ENCODE measurements at regions not wholly inside any gene's neighbourhood (a gene's known extent, or its start where the extent isn't known, plus 50 kb on each side); places are given as distances from the start of the nearest gene placed in this dataset.

GRCh38 chr11:122345586-122345985 is 229.6 kb upstream of the BLID start:
- ChIA-PET CTCF (ENCODE audit: partially characterized antibody) (no interaction called here), POLR2A (ENCODE audit: partially characterized antibody) (no interaction called here)
- Histone ChIP-seq H3K4me3 (ENCODE audit: low read length in 2 of 2) (no peak overlapping the region), H3K27me3 (ENCODE audit: insufficient read depth, low read length) (no peaks in the 10 kb centered on the region), H3K27ac (ENCODE audit: low read depth, low read length) (no peak overlapping the region), H3K4me1 (ENCODE audit: insufficient read depth, low read length) (no peaks in the 10 kb centered on the region), H3K9me3 (ENCODE audit: control insufficient read depth in 1 of 2, low read length in 2 of 2) (no peaks in the 10 kb centered on the region), H3K36me3 (ENCODE audit: insufficient read depth, low read length) (no peaks in the 10 kb centered on the region)
- Mint-ChIP-seq H3K27ac (no peak overlapping the region), H3K36me3 (no peaks in the 10 kb centered on the region), H3K4me3 (no peak overlapping the region), H3K27me3 (peaks cover 0 to 3% of the 10 kb centered on the region in 2 donors), H3K9me3 (peaks cover 0 to 14% (median 0%) of the 10 kb centered on the region in 8 donors), H3K4me1 (no peaks in the 10 kb centered on the region)
- intact Hi-C loops (cut with micrococcal nuclease), result no loop called here
- DNase-seq, result no peak

GRCh38 chr11:122344215-122344614 is 228.2 kb upstream of the BLID start:
- Histone ChIP-seq H3K36me3 (ENCODE audit: insufficient read depth, low read length) (no peaks in the 10 kb centered on the region), H3K27me3 (ENCODE audit: insufficient read depth, low read length) (no peaks in the 10 kb centered on the region), H3K4me3 (ENCODE audit: low read length in 2 of 2) (no peak overlapping the region), H3K9me3 (ENCODE audit: control insufficient read depth in 1 of 2, low read length in 2 of 2) (no peaks in the 10 kb centered on the region), H3K4me1 (ENCODE audit: insufficient read depth, low read length) (no peaks in the 10 kb centered on the region), H3K27ac (ENCODE audit: low read depth, low read length) (no peak overlapping the region)
- ChIA-PET POLR2A (ENCODE audit: partially characterized antibody) (no interaction called here), CTCF (ENCODE audit: partially characterized antibody) (no interaction called here)
- Mint-ChIP-seq H3K27ac (no peak overlapping the region), H3K36me3 (no peaks in the 10 kb centered on the region), H3K27me3 (peaks cover 0 to 3% of the 10 kb centered on the region in 2 donors), H3K4me3 (no peak overlapping the region), H3K9me3 (peaks cover 0 to 5% (median 1%) of the 10 kb centered on the region in 8 donors), H3K4me1 (no peaks in the 10 kb centered on the region)
- intact Hi-C loops (cut with micrococcal nuclease), result no loop called here
- DNase-seq, result no peak

- Mint-ChIP-seq H3K27me3 (peaks cover 0 to 3% of the 10 kb centered on the region in 2 donors), H3K9me3 (peaks cover 0 to 5% (median 1%) of the 10 kb centered on the region in 8 donors), H3K36me3 (no peaks in the 10 kb centered on the region), H3K4me3 (no peak overlapping the region), H3K4me1 (no peaks in the 10 kb centered on the region), H3K27ac (no peak overlapping the region)
- ChIA-PET CTCF (ENCODE audit: partially characterized antibody) (no interaction called here), POLR2A (ENCODE audit: partially characterized antibody) (no interaction called here)
- H3K4me3 ChIP-seq (ENCODE audit: low read length in 2 of 2), result no peak overlapping the region
- no peak for DNase-seq
- no peaks in the 10 kb centered on the region for H3K9me3 ChIP-seq (ENCODE audit: control insufficient read depth in 1 of 2, low read length in 2 of 2)
- no peaks in the 10 kb centered on the region for H3K36me3 ChIP-seq (ENCODE audit: insufficient read depth, low read length)
- no peak overlapping the region for H3K27ac ChIP-seq (ENCODE audit: low read depth, low read length)
- no peaks in the 10 kb centered on the region for H3K4me1 ChIP-seq (ENCODE audit: insufficient read depth, low read length)
- intact Hi-C loops (cut with micrococcal nuclease), result no loop called here
- no peaks in the 10 kb centered on the region for H3K27me3 ChIP-seq (ENCODE audit: insufficient read depth, low read length)
These were observed 227.2 kb upstream of the BLID start for GRCh38 chr11:122343210-122343609.

GRCh38 chr11:122342089-122342744 is 226.2 kb upstream of the BLID start:
- H3K4me1 Mint-ChIP-seq, result no peaks in the 10 kb centered on the region
- no peaks in the 10 kb centered on the region for H3K36me3 Mint-ChIP-seq
- no peaks in the 10 kb centered on the region for H3K9me3 ChIP-seq (ENCODE audit: control insufficient read depth in 1 of 2, low read length in 2 of 2)
- peaks cover 0 to 3% of the 10 kb centered on the region in 2 donors for H3K27me3 Mint-ChIP-seq
- H3K4me1 ChIP-seq (ENCODE audit: insufficient read depth, low read length), result no peaks in the 10 kb centered on the region
- no peaks in the 10 kb centered on the region for H3K27me3 ChIP-seq (ENCODE audit: insufficient read depth, low read length)
- CTCF ChIA-PET (ENCODE audit: partially characterized antibody), result no interaction called here
- POLR2A ChIA-PET (ENCODE audit: partially characterized antibody), result no interaction called here
- no peak for DNase-seq
- H3K27ac Mint-ChIP-seq, result no peak overlapping the region
- no peak overlapping the region for H3K4me3 ChIP-seq (ENCODE audit: low read length in 2 of 2)
- H3K27ac ChIP-seq (ENCODE audit: low read depth, low read length), result no peak overlapping the region
- no peaks in the 10 kb centered on the region for H3K36me3 ChIP-seq (ENCODE audit: insufficient read depth, low read length)
- H3K9me3 Mint-ChIP-seq, result peaks cover 0 to 5% (median 1%) of the 10 kb centered on the region in 8 donors
- intact Hi-C loops (cut with micrococcal nuclease), result no loop called here
- no peak overlapping the region for H3K4me3 Mint-ChIP-seq

GRCh38 chr11:122341477-122341876 is 225.5 kb upstream of the BLID start:
- no peaks in the 10 kb centered on the region for H3K9me3 ChIP-seq (ENCODE audit: control insufficient read depth in 1 of 2, low read length in 2 of 2)
- H3K27ac ChIP-seq (ENCODE audit: low read depth, low read length), result no peak overlapping the region
- DNase-seq, result no peak
- no peaks in the 10 kb centered on the region for H3K27me3 ChIP-seq (ENCODE audit: insufficient read depth, low read length)
- Mint-ChIP-seq H3K9me3 (peaks cover 0 to 5% (median 1%) of the 10 kb centered on the region in 8 donors), H3K27ac (no peak overlapping the region), H3K27me3 (peaks cover 0 to 3% of the 10 kb centered on the region in 2 donors), H3K4me1 (no peaks in the 10 kb centered on the region), H3K4me3 (no peak overlapping the region), H3K36me3 (no peaks in the 10 kb centered on the region)
- POLR2A ChIA-PET (ENCODE audit: partially characterized antibody), result no interaction called here
- intact Hi-C loops (cut with micrococcal nuclease), result no loop called here
- H3K4me3 ChIP-seq (ENCODE audit: low read length in 2 of 2), result no peak overlapping the region
- CTCF ChIA-PET (ENCODE audit: partially characterized antibody), result no interaction called here
- H3K36me3 ChIP-seq (ENCODE audit: insufficient read depth, low read length), result no peaks in the 10 kb centered on the region
- H3K4me1 ChIP-seq (ENCODE audit: insufficient read depth, low read length), result no peaks in the 10 kb centered on the region

GRCh38 chr11:122340607-122341290 is 224.7 kb upstream of the BLID start:
- no peak overlapping the region for H3K27ac Mint-ChIP-seq
- H3K27me3 Mint-ChIP-seq, result peaks cover 0 to 3% of the 10 kb centered on the region in 2 donors
- H3K36me3 Mint-ChIP-seq, result no peaks in the 10 kb centered on the region
- Histone ChIP-seq H3K27ac (ENCODE audit: low read depth, low read length) (no peak overlapping the region), H3K9me3 (ENCODE audit: control insufficient read depth in 1 of 2, low read length in 2 of 2) (no peaks in the 10 kb centered on the region), H3K36me3 (ENCODE audit: insufficient read depth, low read length) (no peaks in the 10 kb centered on the region), H3K27me3 (ENCODE audit: insufficient read depth, low read length) (no peaks in the 10 kb centered on the region), H3K4me1 (ENCODE audit: insufficient read depth, low read length) (no peaks in the 10 kb centered on the region), H3K4me3 (ENCODE audit: low read length in 2 of 2) (no peak overlapping the region)
- POLR2A ChIA-PET (ENCODE audit: partially characterized antibody), result no interaction called here
- DNase-seq, result no peak
- no peaks in the 10 kb centered on the region for H3K4me1 Mint-ChIP-seq
- H3K9me3 Mint-ChIP-seq, result peaks cover 0 to 5% (median 1%) of the 10 kb centered on the region in 8 donors
- CTCF ChIA-PET (ENCODE audit: partially characterized antibody), result no interaction called here
- H3K4me3 Mint-ChIP-seq, result no peak overlapping the region
- intact Hi-C loops (cut with micrococcal nuclease), result no loop called here

- CTCF ChIA-PET (ENCODE audit: partially characterized antibody), result no interaction called here
- peaks cover 0 to 5% (median 1%) of the 10 kb centered on the region in 8 donors for H3K9me3 Mint-ChIP-seq
- H3K27ac Mint-ChIP-seq, result no peak overlapping the region
These were observed 223.5 kb upstream of the BLID start for GRCh38 chr11:122339436-122340060.

More at GRCh38 chr11:122339436-122340060, 223.5 kb upstream of the BLID start:
- POLR2A ChIA-PET (ENCODE audit: partially characterized antibody), result no interaction called here
- no peaks in the 10 kb centered on the region for H3K9me3 ChIP-seq (ENCODE audit: control insufficient read depth in 1 of 2, low read length in 2 of 2)
- H3K4me1 Mint-ChIP-seq, result no peaks in the 10 kb centered on the region
- no peak overlapping the region for H3K4me3 Mint-ChIP-seq
- H3K27ac ChIP-seq (ENCODE audit: low read depth, low read length), result no peak overlapping the region
- no peaks in the 10 kb centered on the region for H3K4me1 ChIP-seq (ENCODE audit: insufficient read depth, low read length)
- H3K27me3 Mint-ChIP-seq, result peaks cover 0 to 4% of the 10 kb centered on the region in 2 donors
- no peaks in the 10 kb centered on the region for H3K27me3 ChIP-seq (ENCODE audit: insufficient read depth, low read length)
- no peaks in the 10 kb centered on the region for H3K36me3 Mint-ChIP-seq
- intact Hi-C loops (cut with micrococcal nuclease), result no loop called here
- no peaks in the 10 kb centered on the region for H3K36me3 ChIP-seq (ENCODE audit: insufficient read depth, low read length)
- DNase-seq, result no peak
- no peak overlapping the region for H3K4me3 ChIP-seq (ENCODE audit: low read length in 2 of 2)
